ENCODE measurements at regions not wholly inside any gene's neighbourhood (a gene's known extent, or its start where the extent isn't known, plus 50 kb on each side); places are given as distances from the start of the nearest gene placed in this dataset.

DNA sequence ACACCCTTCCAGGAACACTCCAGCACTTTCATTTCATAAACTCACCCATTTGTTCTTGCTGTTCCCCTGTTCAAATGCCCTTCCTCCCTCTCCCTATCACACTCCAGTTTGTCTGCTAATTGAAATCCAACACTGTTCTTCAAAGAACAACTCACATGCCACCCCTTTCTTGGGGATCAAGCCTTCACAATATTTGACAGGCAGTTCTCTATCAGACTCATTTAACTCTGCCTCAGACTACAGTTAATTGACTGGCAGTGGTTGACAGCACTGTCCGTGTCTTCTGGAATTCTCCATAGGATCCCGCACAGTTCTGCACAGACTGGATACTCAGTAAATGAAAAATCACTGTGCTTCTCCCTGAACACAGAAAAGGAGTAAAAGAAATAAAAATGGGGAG, 87.8 kb downstream of the PMP22 start:
- no peak for DNase-seq (ENCODE audit: low spot score)

GRCh38 chr17:15175356-15175755, 89.8 kb downstream of the PMP22 start:
- DNase-seq (ENCODE audit: low spot score), result no peak

DNA sequence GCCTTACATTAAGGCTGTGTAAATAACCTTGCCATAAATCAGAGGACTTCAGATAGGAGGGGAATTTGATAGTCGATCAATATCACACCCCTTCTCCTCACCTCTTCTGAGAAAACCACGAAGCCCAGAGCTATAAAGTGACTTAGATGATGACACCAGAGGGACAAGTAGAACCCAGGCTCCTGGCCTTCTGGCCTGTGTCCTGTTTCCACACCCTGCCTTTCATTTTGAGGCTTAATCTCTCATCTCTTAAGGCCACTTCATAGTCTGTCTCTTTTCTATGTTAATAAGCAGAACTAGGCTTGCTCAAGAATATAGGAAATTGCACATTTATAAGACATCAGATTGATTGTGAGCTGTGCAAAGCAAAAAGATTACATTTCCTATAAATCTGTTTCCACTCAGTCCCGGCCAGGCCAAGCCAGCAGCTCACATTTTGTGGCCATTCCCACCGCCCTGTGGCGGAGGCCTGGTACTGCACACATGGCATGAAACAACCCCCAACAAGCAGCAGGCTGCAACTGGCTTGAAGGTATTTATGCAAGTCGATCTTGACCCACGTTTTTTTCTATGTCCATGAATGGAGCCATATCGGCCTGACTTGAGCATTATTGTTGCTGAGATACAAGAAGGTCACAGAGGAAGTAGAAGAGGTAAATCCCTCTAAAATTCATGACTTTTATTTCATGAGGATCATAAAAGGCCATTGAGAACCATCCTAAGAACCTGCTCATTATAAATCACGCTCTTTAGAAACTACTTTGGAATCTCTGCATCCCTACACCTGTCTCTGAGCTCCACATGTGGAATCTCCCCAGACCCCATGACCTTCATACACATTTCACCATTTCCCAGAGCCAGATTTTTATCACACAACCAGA, 93.7 kb downstream of the PMP22 start:
- no peak for DNase-seq (ENCODE audit: low spot score)

- no peak for DNase-seq (ENCODE audit: low spot score)
These were observed 95.5 kb downstream of the PMP22 start for GRCh38 chr17:15169676-15170075.

GRCh38 chr17:15168379-15168778, 96.7 kb downstream of the PMP22 start:
- no peak for DNase-seq (ENCODE audit: low spot score)

DNA sequence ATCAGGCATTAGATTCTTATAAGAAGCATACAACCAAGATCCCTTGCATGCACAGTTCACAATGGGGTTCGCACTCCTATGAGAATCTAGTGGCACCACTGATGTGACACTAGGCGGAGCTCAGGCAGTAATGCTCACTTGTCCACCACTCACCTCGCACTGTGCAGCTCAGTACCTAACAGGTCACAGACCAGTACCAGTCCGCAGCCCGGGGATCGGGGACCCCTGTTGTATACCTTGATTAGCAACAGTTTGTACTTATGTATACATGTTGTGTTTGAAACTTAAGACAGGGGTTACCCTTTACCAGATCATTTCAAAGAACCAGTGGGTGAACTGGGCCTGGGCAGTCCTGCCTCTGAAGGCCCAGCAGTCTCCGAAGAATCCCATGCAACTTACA, 103.7 kb downstream of the PMP22 start:
- no peak for DNase-seq (ENCODE audit: low spot score)

GRCh38 chr17:15157051-15157450, 108.1 kb downstream of the PMP22 start:
- no peak for DNase-seq (ENCODE audit: low spot score)

DNA sequence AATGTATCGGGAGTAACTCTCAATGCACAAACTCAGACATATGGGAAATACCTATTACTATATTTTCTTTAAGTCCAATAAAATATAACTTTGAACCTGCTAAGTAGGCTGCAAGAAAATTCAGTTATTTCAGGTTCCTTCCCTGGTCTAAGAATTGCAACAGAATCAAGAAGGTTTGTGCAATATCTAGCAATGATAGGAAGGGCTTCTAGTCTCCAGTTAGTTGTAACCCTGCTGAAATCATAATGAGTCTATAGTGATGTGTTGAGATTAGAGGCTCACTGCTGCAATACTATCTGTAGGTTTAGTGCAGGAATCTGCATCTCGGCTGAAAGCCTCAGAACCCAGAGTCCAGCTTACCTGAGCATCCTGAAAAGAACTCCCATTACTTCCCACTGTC, 110.5 kb downstream of the PMP22 start:
- no peak for DNase-seq (ENCODE audit: low spot score)

DNA sequence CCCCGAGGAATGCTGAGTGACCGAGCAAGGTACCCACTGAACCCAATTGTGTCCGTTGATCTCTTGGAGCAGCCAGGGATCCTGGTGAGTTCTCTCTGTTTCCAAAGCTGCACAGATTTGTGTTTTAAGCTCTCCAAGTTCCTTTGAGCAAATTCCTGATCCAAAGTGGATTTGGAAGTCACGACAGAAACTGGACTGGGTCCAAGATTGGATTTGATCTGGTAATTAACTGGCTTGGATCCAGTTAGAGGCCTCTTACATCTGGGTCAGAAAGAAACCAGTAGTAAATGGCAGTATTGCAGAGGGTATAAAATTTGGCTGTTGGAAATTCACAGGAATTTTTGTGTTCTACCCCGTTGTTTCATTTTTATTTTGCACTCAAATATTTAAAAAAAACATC, 119.5 kb downstream of the PMP22 start:
- DNase-seq (ENCODE audit: low spot score), result no peak

DNA sequence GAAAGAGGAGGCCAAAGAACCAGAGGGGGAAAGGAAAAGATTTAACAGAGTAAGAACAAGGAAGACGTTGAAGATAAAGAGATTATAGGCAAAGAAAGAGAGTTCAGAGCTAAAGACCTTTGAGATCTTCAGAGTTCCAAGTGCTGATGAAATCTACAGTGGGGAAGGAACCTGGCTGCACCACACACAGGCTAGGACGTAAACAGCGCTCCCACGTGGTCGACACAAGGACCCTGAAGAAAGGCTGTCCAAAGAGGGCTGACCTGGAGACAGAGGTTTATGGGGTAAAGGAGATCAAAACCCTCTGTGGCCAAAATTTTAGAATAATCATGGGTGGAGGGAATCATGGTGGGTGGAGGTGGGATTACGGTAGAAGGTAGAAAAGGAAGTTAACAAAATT, 121.6 kb downstream of the PMP22 start:
- no peak for DNase-seq (ENCODE audit: low spot score)

GRCh38 chr17:15134363-15134762, 130.8 kb downstream of the PMP22 start:
- no peak for DNase-seq (ENCODE audit: low spot score)

GRCh38 chr17:15133826-15134225, 131.3 kb downstream of the PMP22 start:
- no peak for DNase-seq (ENCODE audit: low spot score)

- DNase-seq (ENCODE audit: low spot score), result no peak
These were observed 132.0 kb downstream of the PMP22 start for GRCh38 chr17:15133143-15133542.

GRCh38 chr17:15130426-15130825, 134.7 kb downstream of the PMP22 start:
- no peak for DNase-seq (ENCODE audit: low spot score)

DNA sequence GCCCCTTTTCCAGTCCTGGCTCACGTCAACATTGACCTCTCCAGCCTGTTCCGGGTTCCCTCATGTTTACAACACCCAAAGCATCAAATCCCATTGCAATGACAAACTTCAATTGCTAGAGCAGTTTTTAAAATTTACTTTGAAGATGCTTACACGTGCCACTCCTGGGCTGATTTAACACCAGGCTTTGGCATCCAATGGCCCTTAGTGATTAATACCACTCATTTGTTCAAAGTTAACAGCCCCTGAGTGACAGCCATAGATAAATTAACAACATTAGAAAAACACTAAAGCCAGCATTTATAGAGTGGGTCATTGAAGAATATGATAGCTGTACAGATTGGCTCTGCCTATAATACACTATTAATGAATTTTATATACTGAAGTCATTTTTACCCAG, 135.1 kb downstream of the PMP22 start:
- DNase-seq (ENCODE audit: low spot score), result no peak

GRCh38 chr17:15124746-15125145, 140.4 kb downstream of the PMP22 start:
- no peak for DNase-seq (ENCODE audit: low spot score)

DNA sequence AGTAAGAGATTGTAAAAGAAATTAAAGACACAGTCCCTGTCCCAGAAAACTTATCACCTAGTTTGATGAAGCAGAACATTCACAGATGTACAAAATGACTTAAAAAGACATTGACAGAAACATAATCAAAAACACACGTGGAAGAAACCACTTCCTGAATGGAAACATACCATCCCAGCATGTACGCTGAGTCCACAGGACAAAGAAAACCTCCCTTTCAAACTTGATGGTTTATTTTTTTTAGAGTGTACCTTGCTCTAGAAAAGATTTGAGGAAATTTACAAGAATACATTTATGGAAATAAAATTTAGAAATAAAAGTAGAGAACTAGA, 140.9 kb downstream of the PMP22 start:
- no peak for DNase-seq (ENCODE audit: low spot score)

GRCh38 chr17:15123593-15124263, 141.4 kb downstream of the PMP22 start:
- DNase-seq (ENCODE audit: low spot score), result no peak

DNA sequence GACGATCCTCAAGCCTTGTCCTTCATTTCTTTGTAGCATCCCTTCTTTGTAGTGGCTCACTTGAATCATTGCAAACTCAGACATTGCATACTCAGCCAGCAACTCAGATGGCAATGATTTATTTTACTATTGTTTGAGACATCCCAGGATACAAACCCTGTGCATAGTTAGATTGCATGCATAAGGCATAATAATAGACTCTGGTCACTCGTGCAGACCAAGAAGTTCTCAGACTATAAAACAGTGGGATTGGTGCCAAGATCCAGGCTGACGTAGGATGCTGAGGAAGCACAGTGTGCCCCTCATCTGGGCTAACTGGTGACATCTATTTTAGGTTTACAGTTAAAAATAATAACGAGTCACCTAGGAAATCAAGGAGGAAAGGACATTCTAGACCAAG, 142.3 kb downstream of the PMP22 start:
- no peak for DNase-seq (ENCODE audit: low spot score)

GRCh38 chr17:15121426-15121825, 143.7 kb downstream of the PMP22 start:
- no peak for DNase-seq (ENCODE audit: low spot score)

GRCh38 chr17:15119968-15120367, 145.2 kb downstream of the PMP22 start:
- no peak for DNase-seq (ENCODE audit: low spot score)

DNA sequence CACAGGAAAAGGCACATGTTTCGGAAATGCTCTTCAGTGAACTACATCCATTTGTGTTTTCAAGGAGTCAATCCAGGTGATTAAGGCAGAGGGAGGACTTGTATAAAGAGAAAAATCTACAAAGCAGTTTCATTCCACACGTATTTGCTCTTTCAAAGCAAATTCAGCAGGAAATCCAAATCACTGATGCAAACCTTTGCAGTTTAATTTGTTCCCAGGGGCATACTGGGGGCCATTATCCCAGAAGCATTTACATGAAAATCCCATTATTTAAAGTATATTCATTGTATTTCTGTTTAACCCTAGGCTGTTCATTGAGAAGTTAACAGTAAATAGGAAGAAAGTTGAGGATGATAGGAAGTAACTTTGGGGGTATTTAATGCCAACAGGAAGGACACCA, 147.9 kb downstream of the PMP22 start:
- DNase-seq (ENCODE audit: low spot score), result no peak

DNA sequence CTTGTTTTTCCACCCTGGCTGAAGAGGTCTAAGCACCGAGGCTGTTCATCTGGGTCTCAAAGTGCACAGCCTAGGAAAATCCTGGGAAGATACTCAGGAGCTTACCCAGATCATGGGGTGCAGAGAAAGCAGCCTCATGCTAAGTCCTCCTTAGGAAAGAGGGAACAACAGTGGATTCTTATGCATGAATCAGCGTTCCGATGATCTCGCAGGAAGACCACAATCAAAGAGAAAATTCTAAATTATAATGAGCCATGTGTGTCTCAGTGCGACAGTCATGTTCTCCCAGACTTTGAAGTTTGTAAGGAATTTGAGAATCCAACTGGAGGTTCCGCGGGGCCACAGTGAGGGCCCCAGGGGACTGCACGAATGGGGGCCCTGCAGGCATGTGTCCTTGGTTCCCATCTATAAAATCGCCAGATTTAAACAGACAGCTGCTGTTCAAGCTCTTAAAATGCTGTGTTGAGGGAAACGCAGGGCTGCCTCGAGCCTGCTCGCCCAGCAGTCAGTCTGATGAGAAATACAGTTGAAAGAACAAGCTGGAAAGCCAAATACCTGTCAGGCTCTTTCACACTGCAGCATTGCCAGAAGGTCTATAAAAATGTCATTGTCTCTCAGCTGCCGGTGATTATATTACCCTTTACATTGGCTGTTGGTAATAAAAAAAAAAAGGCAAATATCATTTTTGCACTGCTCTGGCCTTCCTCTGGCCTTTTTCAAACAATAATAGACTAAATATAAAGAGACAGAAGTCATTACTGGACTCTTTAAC, 152.1 kb downstream of the PMP22 start:
- DNase-seq (ENCODE audit: low spot score), result no peak
